HUDEP-2 (cell line): ENCODE measurements at regions not wholly inside any gene's neighbourhood (a gene's known extent, or its start where the extent isn't known, plus 50 kb on each side); places are given as distances from the start of the nearest gene placed in this dataset.

Source experiments
- DNase-seq, 76 experiments: peaks; one replicate each; lab custom pipeline; 2025; ENCODE audit not compliant: unreplicated experiment in 76 of 76; lab: John Stamatoyannopoulos, UW

DNA sequence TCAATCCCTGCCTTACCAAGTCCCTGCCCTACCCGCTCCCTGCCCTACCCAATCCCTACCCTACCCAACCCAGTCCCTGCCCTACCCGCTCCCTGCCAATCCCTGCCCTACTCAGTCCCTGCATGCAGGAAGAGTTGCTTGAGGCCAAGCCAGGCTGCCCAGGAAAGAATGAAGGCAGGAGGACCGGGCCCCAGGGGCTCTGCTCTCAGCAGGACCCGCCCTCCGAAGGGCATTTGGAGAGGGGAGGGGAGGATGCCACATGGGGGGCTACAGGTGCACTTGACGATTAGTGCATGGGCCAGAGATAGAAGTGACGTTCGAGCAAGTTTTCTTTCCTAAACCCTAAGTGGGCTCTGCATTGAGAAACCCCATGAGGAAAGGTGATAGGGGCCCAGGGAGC is 581.2 kb downstream of the TBC1D22A start:
- DNase-seq = no peak

DNA sequence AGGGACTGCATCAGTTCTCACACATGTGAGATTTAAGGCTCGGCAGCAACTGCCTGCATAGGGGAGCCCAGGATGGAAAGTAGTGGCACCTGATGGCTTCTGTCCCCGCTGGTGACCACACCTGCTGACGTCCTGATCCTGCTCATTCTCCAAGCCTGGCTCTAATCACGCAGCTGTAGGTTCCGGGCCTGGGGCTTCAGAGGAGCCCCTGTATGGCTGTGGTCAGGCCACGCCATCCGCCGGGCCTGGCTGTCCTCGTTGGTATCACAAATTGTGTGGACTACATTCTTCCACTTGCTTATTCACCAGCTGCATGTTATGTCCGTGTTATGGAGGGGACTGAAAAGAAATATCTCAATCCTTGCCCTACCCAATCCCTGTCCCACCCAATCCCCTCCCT is 580.0 kb downstream of the TBC1D22A start:
- DNase-seq = no peak

DNA sequence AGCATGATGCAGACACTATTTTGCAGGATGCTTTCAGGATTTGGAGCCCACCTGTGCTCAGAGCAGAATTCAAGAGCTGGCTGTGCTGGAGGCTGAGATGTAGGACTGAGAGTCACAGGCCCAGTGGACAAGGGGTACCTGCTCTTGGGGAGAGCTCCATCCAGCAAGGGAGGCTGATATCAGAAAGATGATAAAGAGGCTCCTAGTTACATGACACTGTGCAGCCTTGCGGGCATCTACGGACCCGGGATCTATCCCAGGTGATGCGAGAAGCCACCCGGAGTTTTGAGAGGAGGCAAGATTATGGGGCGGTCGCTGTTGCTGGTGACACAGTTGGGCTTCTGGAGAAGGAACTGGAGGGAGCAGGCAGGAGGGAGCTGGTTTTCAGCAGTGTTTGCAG is 579.0 kb downstream of the TBC1D22A start:
- no peak for DNase-seq

DNA sequence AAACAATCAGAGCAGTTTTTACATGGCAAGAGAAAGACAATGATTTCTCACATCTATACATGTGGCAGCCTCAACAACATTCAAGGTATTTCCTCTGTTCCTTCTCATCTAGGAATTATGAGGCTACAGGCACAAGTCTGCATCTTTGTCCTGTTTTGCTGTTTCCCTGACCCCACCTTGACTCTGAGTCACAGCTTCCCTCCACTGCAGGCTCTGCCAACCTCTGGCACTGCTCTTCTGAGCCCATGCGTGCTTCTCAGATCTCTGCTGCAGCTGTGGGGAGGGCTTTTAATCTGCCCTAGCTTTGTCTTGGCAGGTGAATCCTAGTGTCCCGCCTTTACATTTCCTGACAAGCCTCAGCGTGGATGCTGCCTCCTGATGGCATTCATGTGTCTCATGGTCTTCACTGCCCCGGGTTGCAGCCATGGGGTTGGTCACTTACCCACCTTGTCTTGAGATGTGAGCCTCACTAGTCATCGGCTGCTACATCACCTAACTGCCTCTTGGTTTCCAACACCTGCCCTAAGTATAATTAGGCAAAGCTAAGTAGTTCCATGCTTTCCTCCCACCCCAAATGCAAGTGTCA is 578.5 kb downstream of the TBC1D22A start:
- DNase-seq = no peak

DNA sequence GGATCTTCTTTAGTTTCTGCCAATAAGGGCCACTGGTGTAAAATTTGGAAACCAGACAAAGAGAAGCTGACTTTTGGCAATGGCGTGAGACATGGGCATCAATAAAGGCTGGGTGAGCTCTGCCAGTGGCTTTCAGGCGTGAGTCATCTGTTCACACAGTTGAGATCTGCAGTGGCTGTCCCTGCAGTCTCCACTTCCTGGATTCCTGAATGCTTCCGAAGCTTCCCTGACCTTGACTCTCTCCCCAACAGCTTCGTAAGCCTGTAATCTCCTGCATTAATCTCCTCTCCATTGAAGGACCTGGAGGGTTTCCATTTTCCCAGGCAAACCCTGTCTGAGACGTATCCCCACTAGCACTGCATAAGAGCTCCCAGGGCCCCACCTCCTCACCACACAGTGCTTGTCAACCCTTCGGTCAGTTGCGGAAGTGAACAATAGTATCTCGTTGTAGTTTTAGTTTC is 574.7 kb downstream of the TBC1D22A start:
- no peak for DNase-seq

DNA sequence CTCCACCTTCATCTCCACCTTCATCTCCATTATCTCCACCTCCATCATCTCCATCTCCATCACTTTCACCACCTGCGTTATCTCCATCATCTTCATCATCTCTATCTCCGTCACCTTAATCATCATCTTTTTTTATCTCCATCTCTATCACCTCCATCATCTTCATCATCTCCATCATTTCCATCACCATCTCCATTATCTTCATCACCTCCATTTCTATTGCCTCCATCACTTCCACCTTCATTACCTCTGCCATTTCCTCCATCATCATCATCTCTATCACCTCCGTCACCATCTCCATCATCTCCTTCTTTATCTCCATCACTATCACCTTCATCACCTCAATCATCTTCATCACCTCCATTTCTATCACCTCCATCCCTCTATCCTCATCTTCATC is 573.5 kb downstream of the TBC1D22A start:
- no peak for DNase-seq

DNA sequence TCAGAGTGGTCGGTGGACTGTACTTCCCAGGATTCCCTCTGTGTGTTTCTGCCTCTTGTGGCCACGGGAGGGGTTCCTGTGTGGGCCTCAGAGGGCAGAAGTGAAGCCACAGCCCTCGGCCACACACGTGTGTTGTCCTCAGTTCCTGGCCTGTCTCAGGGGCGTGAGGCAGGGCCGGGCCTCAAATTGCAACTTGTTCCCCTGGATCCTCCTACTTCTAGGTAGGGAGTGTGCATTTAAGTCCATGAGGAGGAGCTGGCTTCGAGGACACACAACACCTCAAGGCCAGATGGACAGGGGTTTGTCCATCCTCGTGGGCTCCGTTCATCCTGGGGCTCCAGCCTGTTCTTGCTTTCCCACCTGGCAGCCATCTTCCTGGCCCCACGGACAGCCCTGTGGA is 573.0 kb downstream of the TBC1D22A start:
- no peak for DNase-seq

DNA sequence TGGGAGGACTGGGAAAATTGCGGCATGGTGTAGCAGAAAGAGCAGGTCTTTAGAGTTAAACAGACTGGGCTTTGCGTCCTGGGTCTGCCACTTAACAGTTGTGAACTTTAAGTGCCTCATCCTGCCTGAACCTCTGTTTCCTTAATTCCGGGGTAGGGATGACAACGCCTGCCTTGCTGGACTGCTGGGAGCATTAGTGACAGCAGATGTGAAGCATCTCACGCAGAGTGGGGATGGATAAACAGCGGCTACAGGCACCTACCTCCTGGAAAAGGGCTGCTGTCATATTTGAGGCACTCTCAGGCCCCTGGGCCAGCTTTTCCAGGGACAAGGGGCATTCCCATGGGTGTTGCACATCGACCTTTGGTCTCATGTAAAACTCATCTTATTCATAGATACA is 572.2 kb downstream of the TBC1D22A start:
- no peak for DNase-seq

DNA sequence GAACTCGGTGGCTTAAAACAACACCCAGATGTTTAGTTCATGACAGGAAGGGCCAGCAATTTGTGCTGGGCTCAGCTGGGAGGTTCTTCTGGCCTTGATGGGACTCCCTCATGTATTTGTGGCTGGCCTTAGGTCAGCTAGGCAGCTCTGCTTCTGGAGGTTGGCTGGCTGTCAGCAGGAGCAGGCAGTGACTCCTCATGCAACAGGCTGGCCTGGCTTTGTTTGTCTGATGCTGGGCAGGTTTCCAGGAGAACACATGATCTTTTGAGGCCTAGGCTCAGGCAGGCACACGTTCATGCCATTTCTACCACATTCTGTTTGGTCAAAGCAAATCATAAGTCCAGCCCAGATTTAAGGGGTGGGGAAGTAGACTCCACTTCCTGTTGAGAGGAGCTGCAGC is 571.2 kb downstream of the TBC1D22A start:
- DNase-seq = peak in 5 of 76 experiments; percentile 0 to 12 (median 5)

DNA sequence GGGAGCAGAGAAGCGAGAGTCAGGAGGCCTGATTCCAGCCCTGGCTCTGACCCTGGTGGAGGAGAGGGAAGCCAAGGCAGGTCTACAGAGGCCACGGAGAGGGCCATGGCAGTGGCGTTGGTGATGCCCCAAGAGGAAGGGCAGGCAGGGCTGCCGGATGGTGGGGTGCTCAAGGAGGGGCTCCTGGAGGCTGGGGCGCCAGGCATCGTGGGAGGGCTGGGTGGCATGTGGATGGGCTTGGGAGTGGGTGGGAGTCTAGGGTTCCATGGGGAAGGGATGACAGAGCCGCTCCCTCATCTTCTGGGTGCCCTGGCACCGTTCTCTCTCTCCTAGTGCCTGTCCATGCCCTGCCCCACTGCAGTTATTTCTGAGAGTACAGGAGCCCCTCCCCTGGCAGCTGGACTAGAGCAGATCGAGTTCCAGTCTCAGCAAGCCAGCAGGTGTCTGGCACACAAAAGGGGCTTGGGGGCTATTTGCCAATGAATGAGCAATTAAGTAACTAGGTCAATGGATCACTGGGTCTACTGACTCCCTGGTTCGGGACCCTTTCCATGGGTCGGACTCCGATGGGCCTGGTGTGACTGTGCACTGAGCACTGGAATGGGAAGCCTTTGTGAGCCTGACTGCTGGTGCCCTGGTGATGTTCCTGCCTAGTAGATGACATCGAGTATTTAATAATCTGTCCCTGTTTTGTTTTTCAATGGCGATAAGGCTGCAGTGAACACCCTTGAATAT is 570.0 kb downstream of the TBC1D22A start:
- no peak for DNase-seq

DNA sequence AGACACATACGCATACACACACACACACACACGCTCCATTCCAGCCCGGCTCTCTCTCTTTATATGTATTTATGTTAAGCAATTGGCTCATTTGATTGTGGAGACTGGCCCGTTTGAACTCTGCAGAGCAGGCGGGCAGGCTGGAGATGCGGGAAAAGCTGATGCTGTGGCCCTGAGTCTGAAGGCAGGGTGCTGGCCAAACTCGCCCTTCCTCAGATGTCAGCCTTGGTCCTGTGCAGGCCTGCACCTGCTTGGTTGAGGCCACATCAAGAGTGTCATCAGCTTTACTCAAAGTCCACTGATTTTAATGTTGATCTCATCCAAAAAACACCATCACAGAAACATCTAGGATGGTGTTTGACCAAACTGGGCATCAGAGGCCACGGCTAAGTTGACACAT is 569.3 kb downstream of the TBC1D22A start:
- DNase-seq = no peak

DNA sequence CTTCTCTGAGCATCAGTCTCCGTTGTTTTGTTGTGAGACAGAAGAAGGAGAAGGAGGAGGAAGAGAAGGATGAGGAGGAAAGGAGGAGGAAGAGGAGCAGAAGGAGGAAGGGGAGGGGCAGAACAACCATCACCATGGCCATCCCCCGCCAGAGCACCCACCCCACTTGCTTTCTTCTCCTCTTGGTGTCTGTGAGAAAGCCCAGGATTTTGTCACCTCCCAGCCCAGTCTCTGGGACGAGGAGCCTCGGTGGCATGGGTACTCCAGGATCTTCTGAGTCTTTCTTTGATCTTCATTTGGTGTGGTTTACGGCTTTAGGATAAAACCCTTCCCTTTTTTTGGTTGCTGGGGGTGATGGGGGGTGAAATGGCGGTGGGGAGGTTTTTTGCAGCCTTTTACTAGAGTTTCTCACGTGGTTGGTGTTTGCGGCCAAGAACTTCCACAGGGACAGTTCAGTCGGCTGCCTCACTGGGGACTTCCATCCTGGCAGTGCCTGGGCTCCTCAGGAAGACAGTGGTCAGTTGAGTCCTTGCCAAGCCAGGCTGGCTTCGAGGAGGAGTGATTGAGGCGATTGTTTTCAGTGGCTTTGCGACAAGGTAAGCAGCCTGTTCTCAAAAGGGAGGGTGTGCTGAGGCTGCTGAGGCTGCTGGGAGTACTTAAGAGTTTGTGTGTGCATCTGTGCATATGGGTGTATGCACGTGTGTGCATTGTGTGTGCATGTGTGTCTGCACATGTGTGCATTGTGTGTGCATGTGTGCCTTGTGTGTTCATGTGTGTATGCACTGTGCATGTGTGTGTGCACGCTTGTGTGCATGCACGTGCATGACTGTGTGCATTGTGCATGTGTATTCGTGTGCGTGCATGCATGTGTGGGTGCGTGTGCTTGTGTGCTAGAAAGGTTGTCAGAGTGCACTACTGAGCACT is 567.5 kb downstream of the TBC1D22A start:
- DNase-seq = no peak

DNA sequence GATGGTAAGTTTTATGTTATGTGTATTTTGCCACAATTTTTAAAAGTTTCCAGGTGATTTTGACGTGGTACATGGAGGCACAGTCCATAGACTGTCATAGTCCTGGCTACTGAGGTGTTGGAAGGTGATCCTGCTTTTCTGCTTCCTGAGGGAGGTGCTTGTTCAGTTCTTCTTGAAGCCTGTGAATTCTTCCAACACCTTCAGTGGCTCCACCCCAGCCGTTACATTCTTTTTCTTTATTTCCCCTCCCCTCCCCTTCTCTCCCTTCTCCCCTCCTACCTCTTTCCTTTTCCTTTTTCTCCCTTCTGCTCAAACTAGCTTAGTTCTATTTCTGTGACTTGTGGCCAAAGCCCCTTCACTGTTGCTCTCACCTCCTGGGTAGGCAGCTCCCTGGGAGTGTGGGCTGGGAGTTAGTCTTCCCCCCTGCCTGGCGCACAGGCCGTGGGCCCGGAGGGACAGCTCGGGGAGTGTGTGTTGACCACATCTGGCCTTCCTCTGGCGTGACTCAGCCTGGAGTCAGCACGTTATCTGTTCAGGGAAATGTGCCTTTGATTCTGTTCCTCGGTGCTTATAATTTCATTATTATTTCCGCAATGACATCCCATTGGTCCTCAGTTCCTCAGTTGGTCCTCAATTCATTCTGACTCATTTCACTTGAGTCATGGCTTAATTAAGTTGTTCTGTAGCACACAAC is 566.2 kb downstream of the TBC1D22A start:
- peak in 2 of 76 experiments; percentile 10 to 30 for DNase-seq

DNA sequence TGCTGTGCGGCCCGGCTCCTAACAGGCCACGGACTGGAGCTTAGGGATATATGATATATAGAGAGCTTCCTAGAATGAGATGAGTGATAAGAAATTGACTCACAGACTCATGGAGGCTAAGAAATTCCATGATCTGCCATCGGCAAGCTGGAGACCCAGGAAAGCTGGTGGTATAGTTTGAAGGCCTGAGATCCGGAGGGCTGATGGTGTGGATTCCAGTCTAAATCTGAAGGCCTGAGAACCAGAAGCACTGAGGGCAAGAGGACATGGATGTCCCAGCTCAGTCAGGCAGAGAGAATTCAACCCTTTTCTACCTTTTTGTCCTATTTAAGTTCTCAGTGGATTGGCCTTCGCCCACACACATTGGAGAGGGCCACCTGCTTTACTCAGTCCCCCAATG is 564.8 kb downstream of the TBC1D22A start:
- DNase-seq = no peak

DNA sequence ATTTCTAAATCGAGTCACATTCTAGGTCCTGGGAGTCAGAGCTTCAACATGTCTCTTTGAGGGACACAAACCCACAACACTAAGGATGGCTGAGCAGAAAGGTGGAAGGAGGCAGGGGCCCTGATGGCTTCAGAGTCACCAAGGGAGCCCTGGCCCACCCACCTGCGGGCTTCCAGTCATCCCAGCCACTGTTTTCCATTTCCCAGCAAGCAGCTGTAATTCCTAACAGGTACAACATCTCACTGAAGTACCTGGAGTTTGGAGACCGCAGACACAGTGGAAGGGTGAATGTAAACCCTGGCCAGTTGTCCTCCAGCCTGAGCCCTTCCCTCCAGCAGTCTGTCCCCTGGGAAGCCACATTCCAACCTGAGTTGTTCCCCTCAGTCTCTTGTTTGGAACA is 562.8 kb downstream of the TBC1D22A start:
- no peak for DNase-seq

DNA sequence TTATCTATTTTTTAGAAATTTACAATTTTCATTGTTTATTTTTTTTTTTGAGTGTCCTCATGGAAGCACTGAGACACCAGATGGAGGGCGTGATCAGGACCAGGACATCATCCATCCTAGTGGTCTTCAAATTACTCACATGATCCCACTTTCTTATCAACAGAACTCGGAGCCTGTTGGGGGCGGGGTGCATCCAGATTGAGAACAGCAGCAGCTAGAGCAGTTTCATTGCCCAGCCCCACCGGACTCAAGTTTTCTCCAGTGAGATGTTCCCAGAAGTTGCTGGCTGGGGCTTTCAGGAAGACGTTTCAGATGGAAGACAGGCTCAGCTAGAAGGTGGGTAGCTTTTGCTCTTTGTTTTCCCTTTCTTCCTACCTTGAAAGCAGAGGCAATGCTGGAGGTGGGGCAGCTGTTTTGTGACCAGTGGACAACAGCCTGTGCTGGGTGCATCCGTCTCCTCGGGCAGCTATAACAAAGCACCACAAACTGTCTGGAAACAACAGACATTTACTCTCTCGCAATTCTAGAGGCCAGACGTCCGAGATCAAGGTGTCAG is 562.1 kb downstream of the TBC1D22A start:
- DNase-seq = no peak

DNA sequence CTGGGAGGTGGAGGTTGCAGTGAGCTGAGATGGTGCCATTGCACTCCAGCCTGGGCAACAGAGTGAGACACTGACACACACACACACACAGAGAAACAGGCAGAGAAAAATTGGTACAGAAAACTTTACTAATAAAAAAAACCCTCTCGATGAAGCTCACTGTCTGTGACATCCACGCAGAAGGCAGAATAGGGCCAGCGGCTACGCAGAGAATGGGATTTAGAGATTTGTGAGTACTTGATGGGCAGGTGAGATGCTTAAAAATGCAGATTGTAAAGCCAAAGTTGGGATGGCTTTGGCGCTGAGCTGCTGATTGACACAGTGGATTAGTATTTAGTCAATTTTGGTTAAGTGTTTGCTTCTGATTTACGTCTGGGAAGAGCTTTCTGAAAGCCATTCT is 561.1 kb downstream of the TBC1D22A start:
- no peak for DNase-seq

DNA sequence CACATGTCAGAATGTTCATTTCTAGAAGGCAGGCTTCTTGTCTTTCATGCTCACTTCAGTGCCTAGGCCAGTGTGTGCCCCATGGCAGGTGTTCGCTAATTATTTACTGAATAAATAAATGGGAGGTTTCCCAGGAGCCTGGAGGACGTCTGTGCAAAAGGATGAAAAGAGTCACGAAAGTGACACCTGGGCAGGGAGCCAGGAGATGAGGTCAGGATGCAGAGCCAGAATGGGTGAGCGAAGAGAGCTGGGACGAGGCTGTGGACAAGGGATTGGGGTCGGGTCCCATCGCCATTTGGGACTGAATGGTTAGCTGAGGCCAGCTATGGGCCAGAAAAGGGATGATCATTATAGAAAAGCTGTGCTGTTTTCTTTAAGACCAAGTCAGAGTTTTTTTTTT is 560.4 kb downstream of the TBC1D22A start:
- DNase-seq = no peak

DNA sequence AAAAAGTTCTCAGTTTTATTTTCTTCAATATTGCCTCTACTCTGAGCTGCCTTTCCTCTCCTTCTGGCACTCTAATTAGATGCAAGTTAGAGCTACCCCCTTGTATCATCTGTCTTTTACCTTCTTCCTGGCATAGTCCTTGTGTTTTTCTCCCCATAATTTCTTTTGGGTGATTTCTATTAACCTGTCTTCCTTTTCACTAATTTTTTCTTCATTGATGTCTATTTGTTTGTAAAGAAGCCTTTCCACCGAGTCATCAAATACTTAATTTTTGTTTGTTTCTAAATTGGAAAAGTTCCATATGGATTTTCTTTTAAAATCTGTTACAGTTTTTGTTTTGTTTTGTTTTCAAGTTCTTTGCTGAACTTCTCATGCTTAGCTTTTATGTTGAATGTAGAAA is 558.1 kb downstream of the TBC1D22A start:
- no peak for DNase-seq

DNA sequence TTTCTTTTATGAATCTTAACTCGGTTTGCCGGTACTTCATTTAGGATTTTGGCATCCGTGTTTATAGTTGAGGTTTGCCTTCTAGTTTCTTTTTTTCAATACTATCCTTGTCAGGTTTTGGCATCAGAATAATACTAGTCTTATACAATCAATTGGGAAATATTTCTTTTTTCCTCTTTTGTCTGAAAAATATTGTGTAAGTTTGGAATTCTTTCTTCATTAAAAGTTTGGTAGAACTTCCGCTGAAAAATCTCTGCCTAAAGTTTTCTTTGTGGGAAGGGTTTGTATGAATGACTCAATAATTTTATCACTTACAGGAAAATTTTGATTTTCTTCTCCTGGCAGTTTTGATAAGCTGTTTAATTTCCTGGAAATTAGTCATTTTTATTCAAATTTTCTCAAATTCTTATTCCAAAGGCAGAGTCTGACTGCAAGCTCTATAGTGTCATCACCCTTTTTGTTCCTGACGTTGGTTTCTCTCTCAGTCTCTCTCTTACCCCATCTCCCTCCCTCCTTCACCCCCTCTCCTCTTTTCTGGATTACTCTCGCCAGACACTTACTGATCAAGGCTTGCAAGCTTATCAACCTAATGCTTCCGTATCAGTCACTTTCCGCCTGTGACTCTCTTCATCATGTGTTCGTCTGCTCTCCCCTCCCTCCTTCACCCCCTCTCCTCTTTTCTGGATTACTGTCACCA is 555.7 kb downstream of the TBC1D22A start:
- no peak for DNase-seq
